Endothelial cell (in vitro differentiated cells): ENCODE measurements at regions not wholly inside any gene's neighbourhood (a gene's known extent, or its start where the extent isn't known, plus 50 kb on each side); places are given as distances from the start of the nearest gene placed in this dataset.

Experiments
- DNase-seq: peaks from one replicate; pipeline ENCODE4 v3.0.0; 2021; ENCODE audit warnings: low spot score
- H3K27ac Mint-ChIP-seq: one replicate; pipeline ENCODE4 v1.8.0; 2021; ENCODE audit warnings: mixed read lengths, inconsistent platforms; ENCODE audit not compliant: unreplicated experiment
- H3K27me3 Mint-ChIP-seq: one replicate; pipeline ENCODE4 v1.8.0; 2021; ENCODE audit warnings: mild to moderate bottlenecking, moderate library complexity, mixed read lengths, inconsistent platforms; ENCODE audit not compliant: unreplicated experiment
- H3K36me3 Mint-ChIP-seq: one replicate; pipeline ENCODE4 v1.8.0; 2021; ENCODE audit warnings: mild to moderate bottlenecking, low read depth, mixed read lengths, inconsistent platforms; ENCODE audit not compliant: unreplicated experiment
- H3K4me1 Mint-ChIP-seq: one replicate; pipeline ENCODE4 v1.8.0; 2021; ENCODE audit warnings: mild to moderate bottlenecking, mixed read lengths, inconsistent platforms; ENCODE audit not compliant: unreplicated experiment
- H3K4me3 Mint-ChIP-seq: one replicate; pipeline ENCODE4 v1.8.0; 2021; ENCODE audit warnings: mild to moderate bottlenecking, mixed read lengths, inconsistent platforms; ENCODE audit not compliant: unreplicated experiment
- H3K9me3 Mint-ChIP-seq: one replicate; pipeline ENCODE4 v1.8.0; 2021; ENCODE audit warnings: mixed read lengths, inconsistent platforms; ENCODE audit not compliant: unreplicated experiment
- CTCF ChIP-seq: fragments of 200-600 bp; sonication (generic); IDR thresholded peaks from one replicate; pipeline ENCODE4 v1.5.0; 2021; ENCODE audit warnings: antibody characterized with exemption; ENCODE audit not compliant: unreplicated experiment

DNA sequence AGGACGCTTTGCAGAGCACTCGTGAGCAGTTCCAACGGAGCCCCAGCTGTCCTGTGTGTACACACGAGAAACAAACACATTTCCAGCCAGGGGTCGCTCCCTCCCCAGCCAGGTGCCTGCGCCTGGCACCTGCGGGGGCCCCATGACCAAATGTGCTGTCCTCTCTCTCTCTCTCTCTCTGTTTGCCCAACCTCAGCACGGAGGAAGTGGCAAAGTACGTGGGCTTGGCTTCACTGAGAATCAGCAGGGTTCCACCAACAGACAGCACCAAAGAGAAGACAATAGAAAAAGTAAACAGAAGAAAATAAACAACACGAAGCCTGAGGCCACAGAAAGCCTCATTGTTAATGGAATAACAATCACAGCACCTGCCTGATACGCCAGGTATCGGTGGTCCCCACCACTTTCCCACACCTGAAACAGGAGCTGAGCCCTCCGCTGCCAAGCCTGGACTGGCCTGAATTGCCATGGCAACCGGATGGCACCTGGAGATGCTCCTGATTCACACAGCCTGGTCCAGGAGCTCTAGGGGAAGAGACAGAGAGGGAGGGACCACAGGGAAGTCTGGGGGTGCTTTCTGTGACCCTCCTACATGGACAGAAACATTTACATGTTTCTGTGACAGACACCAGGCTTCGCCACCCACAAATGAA is 103.9 kb upstream of the CACNA1A start:
- Mint-ChIP-seq H3K36me3 (no peaks in the 10 kb centered on the region), H3K4me1 (peaks cover 12% of the 10 kb centered on the region), H3K9me3 (no peaks in the 10 kb centered on the region), H3K27me3 (peaks cover 4% of the 10 kb centered on the region), H3K4me3 (no peak overlapping the region), H3K27ac (peak overlapping the region; percentile 74)
- no peak for TF ChIP-seq CTCF
- DNase-seq: no peak

DNA sequence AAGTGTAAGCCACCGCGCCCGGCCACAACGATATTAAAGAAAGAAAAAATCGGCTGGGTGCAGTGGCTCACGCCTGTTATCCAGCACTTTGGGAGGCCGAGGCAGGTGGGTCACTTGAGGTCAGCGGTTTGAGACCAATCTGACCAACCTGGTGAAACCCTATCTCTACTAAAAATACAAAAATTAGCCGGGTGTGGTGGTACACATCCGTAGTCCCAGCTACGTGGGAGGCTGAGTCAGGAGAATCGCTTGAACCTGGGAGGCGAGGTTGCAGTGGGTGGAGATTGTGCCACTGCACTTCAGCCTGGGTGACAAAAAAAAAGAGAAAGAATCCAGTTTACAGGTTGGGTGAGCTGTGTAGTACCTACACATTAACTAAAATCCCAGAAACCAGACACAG is 99.9 kb upstream of the CACNA1A start:
- DNase-seq: no peak
- Mint-ChIP-seq H3K27me3 (peaks cover 2% of the 10 kb centered on the region), H3K36me3 (no peaks in the 10 kb centered on the region), H3K4me3 (no peak overlapping the region), H3K4me1 (peaks cover 23% of the 10 kb centered on the region), H3K27ac (no peak overlapping the region), H3K9me3 (no peaks in the 10 kb centered on the region)
- TF ChIP-seq CTCF: no peak

- no peaks in the 10 kb centered on the region for H3K9me3 Mint-ChIP-seq
- H3K4me3 Mint-ChIP-seq: no peak overlapping the region
- no peak for TF ChIP-seq CTCF
- H3K27me3 Mint-ChIP-seq: peaks cover under 1% of the 10 kb centered on the region
- peaks cover 20% of the 10 kb centered on the region for H3K4me1 Mint-ChIP-seq
- H3K27ac Mint-ChIP-seq: no peak overlapping the region
- H3K36me3 Mint-ChIP-seq: no peaks in the 10 kb centered on the region
- no peak for DNase-seq
These were observed 98.8 kb upstream of the CACNA1A start for GRCh38 chr19:13604902-13605586.

GRCh38 chr19:13600802-13601201 is 94.5 kb upstream of the CACNA1A start:
- Mint-ChIP-seq H3K36me3 (no peaks in the 10 kb centered on the region), H3K4me1 (peaks cover 16% of the 10 kb centered on the region), H3K27me3 (no peaks in the 10 kb centered on the region), H3K4me3 (no peak overlapping the region), H3K27ac (no peak overlapping the region), H3K9me3 (no peaks in the 10 kb centered on the region)
- TF ChIP-seq CTCF: no peak
- DNase-seq: no peak

DNA sequence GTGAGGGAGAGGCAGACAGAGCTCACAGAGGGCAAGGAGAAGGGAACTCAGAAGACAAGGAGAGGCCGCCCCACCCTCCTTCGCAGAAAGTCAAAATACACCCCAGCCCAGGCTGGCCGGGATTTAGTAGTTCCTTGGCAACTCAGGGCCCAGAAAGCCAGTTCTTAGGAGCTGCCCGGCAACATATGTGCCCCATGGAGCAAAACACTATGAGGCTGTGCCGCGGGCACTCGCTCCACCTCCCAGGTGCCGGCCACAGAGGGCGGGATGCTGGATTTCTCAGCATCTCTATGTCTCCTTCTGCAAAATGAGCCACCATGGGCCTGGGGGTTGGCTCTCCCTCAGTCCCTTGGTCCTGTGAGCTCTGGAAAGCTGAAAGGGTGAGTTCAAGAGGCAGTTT is 93.8 kb upstream of the CACNA1A start:
- Mint-ChIP-seq H3K4me1 (peaks cover 10% of the 10 kb centered on the region), H3K27me3 (peaks cover 2% of the 10 kb centered on the region), H3K36me3 (no peaks in the 10 kb centered on the region), H3K4me3 (no peak overlapping the region), H3K9me3 (no peaks in the 10 kb centered on the region), H3K27ac (no peak overlapping the region)
- DNase-seq: no peak
- TF ChIP-seq CTCF: no peak
